ENCODE measurements at regions not wholly inside any gene's neighbourhood (a gene's known extent, or its start where the extent isn't known, plus 50 kb on each side); places are given as distances from the start of the nearest gene placed in this dataset.
"Not testable (repeated sequence)": the region's sequence is repeated elsewhere in the genome, so short reads cannot be mapped to it uniquely, and the experiment has no call there.

DNA sequence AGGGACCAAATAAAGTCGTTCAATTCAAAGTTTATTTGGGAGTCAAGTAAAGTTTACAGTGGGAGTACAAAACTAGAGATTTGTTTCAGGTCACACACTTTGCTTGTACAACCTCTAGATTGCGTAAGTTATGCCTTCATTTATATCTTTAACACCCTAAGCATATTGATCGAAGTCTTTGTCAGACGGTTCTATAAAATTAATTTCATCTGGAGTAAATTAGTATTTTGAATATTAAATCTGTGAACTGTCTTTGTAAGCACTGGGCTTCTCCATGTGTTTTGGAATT lies 119.7 kb downstream of the ACAA2 start:
- DNase-seq, result no peak

GRCh38 chr18:49692906-49693716 lies 120.2 kb downstream of the ACAA2 start:
- no peak for DNase-seq

GRCh38 chr18:49691177-49691608 lies 122.1 kb downstream of the ACAA2 start:
- no peak for DNase-seq

GRCh38 chr18:49690312-49690711 lies 123.0 kb downstream of the ACAA2 start:
- DNase-seq, result no peak

GRCh38 chr18:49685231-49685942 lies 123.5 kb downstream of the LIPG start:
- no peak for DNase-seq

GRCh38 chr18:49682803-49683190 lies 120.9 kb downstream of the LIPG start:
- not testable (repeated sequence) for DNase-seq

- no peak for DNase-seq
Measured at GRCh38 chr18:49682173-49682802, 120.4 kb downstream of the LIPG start.

DNA sequence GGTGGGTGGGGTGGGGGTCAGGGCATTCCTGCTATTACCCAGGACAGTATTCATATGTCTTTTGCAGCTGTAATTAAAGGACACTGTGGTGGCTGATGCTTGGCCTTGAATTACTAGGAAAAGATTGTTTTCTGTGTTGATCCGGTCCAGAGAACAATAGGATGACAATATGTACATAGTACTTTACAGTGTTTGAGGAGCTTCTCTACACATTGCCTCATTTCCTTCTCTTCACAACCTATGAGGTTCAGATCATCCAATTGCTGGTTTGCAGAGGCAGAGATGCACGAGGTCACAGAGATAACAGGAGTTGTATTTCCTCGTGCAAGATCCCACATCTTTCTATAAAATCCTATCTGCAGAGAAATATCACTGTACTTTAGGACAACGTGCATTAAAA lies 119.5 kb downstream of the LIPG start:
- DNase-seq, result peak; percentile 74

DNA sequence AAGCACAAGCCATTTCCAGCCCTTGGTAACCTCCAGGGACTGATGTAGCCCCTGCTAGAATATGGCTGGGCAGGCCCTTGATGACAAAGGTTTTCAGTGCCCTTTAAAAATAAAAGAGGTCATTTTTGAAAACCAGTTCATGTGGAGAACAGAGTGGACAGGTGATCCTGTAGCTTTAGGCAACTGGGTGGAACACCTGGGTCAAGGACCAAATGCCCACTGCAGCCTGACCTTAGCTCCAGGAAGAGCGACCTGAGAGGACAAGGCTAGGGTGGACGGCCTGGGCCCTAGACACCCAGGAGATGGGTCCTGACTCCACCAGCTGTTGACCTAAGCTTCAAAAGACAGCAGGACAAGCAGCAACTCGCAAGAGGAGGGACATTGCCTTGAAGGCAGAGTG lies 116.6 kb downstream of the LIPG start:
- no peak for DNase-seq

- DNase-seq, result no peak
Measured at GRCh38 chr18:49677762-49678413, 116.0 kb downstream of the LIPG start.

DNA sequence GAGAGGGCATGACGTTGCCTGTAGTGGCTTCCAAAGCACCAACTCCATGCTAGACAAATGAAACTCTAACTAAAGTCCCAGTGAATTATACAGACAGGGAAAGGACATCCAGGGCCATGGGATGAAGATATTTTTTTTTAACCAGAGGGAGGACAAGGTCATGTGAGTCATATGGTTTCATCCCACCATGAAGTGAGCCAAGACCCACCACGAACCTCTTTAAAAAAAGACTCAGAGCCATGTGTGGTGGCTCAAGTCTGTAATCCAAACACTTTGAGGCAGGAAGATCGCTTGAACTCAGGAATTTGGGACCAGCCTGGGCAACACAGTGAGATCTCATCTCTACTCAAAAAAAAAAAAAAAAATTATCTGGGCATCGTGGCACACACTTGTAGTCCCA lies 115.2 kb downstream of the LIPG start:
- DNase-seq, result no peak

- DNase-seq, result no peak
Measured at GRCh38 chr18:49673281-49673680, 111.4 kb downstream of the LIPG start.

- no peak for DNase-seq
Measured at GRCh38 chr18:49672853-49673252, 111.0 kb downstream of the LIPG start.

DNA sequence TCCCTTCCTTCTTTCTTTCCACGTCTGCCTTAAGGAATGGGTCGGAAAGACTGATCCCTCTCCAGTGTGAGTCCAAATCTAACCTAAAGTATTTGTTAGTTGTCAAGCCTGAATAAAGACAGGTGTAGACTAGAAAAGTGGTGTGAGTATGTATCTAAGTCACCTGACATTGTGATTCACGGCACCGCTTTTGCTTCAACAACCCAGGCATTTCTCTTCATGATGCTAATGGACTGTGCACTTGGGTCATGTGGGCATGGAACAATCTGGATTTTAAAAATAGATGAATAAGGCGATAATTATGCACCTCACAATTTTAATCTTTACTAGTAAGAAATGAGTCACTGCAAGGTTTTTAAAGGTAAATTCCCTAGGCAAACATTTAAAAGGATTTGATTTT lies 107.5 kb downstream of the LIPG start:
- DNase-seq, result no peak

DNA sequence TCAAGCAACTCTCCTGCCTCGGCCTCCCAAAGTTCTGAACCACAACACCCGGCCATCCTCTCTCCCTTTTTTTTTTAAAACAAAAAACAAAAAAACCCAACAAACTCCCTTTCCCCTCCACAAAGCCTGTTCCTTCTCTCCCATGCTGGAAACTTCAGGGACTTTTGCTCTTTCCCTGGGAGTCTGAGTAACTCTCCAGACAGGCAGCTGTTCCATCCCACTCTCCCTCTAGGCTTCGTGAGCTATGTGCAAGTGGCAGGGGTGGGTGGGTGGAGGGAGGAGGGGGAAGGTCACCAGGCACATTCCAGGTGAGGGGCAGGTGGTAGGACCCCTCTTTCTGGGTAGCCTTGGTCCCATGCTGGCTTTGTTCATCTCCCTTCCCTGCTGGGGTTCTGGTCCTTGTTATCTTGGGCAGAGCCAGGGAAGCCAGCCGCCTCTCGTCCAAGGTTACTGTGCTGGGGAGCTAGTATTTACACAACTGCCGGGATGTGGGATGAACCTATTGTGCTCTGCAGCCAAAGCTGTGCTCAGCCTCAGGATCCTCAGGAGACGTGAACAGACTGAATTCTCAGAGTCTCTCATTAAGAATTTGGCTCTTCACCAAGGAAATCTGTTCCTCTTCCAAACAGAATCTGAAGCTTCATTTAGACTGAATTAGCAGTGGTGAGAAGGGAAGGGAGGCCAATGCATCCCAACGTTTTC lies 106.9 kb downstream of the LIPG start:
- DNase-seq, result peak; percentile 21

GRCh38 chr18:49667462-49667861 lies 105.6 kb downstream of the LIPG start:
- no peak for DNase-seq

DNA sequence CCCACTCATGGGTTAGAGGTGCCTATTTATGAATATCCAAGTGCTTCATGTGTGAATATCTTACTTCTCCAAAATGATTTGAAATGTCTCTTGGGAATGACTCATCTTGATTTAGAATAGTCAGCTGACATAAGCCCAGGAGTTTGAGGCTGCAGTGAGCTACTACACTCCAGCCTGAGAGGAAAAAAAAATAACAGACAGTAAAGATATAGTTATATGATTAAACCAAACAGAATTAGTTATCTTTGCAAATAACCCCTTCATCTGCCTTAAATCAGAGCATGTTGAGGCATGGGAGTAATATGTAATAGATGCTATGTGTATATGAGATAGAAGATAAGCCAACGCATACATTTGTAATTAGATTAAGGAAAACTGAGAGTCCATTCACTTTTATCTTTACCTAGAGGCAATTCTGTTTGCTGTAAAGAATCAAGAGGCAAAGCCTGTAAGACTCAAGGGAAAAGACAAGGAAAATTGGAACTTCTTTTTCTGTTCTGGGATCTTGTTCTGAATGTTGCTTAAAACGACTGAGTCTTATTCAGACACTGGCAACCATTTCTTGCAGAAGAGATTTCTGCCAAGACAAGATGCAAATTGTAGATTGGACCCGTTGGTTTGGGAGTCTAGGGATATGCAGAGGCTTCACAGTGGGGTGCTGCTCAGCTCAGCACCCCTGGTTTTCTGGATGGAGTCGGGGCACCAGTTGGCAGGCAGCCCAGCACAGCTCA lies 104.4 kb downstream of the LIPG start:
- DNase-seq, result no peak

DNA sequence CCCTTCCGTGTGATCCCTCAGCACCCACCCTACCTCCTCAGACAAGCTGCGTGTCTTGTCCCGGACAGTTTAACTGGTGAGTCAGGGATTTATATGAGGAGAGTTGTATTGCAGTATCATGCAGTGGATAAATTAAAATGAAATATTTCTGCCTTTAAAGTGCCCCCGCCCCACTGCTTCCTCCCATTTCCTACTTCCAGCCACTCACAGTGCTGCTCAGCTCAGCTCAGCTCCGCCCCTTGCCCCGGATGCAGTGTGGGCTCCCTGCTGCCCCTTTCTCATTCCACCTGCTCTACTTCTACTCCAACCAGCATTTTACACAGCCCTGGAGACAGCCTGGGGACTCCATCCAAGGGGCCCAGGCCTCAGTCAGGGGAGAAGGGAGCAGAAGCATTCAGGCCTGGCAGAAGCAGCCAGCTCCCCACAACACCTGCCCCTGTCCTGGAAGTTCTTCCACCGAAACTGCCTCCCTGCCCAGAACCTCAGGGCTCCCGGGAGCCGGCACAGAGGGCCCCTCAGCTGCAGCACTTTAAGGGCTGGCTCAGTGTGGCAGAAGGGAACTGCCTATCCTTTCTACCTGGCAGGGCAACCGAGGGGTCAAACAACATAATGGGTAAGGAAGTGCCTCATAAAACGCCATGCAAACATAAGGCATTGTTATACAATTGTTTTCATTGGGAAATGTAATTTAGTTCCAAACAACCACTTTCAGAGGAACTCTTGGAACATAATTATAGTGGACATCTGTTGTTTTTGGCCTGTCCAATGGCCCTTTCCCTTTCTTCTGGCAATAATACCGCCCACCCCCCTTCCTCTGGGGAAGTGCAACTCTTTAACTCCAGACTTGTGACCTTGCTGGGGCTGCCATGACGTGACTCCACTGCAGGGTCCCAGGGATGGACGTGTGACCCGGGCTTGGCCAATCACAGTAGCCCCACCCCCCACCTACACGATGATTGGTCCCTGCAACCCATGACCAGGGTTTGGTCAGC lies 102.3 kb downstream of the LIPG start:
- DNase-seq, result no peak

DNA sequence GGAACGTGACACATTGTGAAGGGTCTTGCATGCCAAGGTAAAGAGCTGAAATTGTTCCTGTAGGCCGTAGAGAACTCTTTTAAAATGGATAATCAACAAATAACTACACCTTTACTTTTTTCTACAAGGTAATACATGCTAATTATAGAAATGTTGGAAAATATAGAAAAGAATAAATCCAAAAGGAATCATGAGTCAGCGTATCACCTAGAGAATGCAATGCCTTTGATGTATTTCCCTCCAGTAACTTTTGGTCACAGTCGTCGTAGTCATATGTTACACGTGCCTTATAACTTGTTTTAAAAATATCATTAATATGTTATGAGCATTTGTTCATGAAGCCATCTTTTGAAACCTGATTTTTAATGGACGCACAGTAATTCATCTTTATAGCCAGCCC lies 100.6 kb downstream of the LIPG start:
- DNase-seq, result no peak

GRCh38 chr18:49658823-49659404 lies 97.1 kb downstream of the LIPG start:
- no peak for DNase-seq

Data from NCI-H510A treated with DMSO at 0.1 percent for 48 hours (cell line).